Uterus (tissue), 3 donors: ENCODE measurements at regions not wholly inside any gene's neighbourhood (a gene's known extent, or its start where the extent isn't known, plus 50 kb on each side); places are given as distances from the start of the nearest gene placed in this dataset.

Experiments
- DNase-seq, 2 donors: peaks; one replicate each; pipeline ENCODE4 v3.0.0-alpha.2; 2019 to 2020
- H3K27ac ChIP-seq, 2 donors: fragments of 200-600 bp; sonication (generic); 1 replicate in 1 of 2; 2 replicates in 1 of 2; pipeline ENCODE4 v1.5.1; 2016 to 2018
- H3K27me3 ChIP-seq, 2 donors: fragments of 200-600 bp; sonication (generic); one replicate each; pipeline ENCODE4 v1.5.1; 2018 to 2019; ENCODE audit warnings: control low read depth in 1 of 2
- H3K36me3 ChIP-seq, 2 donors: fragments of 200-600 bp; sonication (generic); one replicate each; pipeline ENCODE4 v1.5.1; 2019; ENCODE audit warnings: control low read depth in 1 of 2
- H3K4me1 ChIP-seq, 2 donors: fragments of 200-600 bp; sonication (generic); one replicate each; pipeline ENCODE4 v1.5.1; 2018 to 2019; ENCODE audit warnings: control low read depth in 1 of 2
- H3K4me3 ChIP-seq, 2 donors: fragments of 200-600 bp; sonication (generic); 1 replicate in 1 of 2; 2 replicates in 1 of 2; pipeline ENCODE4 v1.5.1; 2018 to 2019; ENCODE audit warnings: mild to moderate bottlenecking in 1 of 2
- H3K9me3 ChIP-seq, 2 donors: fragments of 200-600 bp; sonication (generic); one replicate each; pipeline ENCODE4 v1.5.1; 2019; ENCODE audit warnings: control low read depth in 1 of 2
- POLR2A ChIP-seq, 2 donors: fragments of 450-650 bp; IDR thresholded peaks; one replicate each; pipeline ENCODE4 v1.6.1; 2016; ENCODE audit warnings: antibody characterized with exemption in 2 of 2, mild to moderate bottlenecking in 1 of 2, moderate library complexity in 1 of 2
- intact Hi-C: fragments of 100-400 bp; cut with DNase I; formaldehyde crosslinking; loops from one replicate; pipeline ENCODE4 v1.15.1; 2023; ENCODE audit warnings: low total_unique reads
- TF ChIP-seq, protein P1 (sequence below), 4 experiments: fragments of 200-600 bp in 2 of 4; fragments of 450-650 bp in 2 of 4; sonication (generic) in 2 of 4; IDR thresholded peaks; one replicate each; pipeline ENCODE4 v1.5.1; 2016 to 2019; ENCODE audit warnings: antibody characterized with exemption in 4 of 4, mild to moderate bottlenecking in 2 of 4, moderate library complexity in 1 of 4
- donor health status: DM: yes; HTN: yes; CAD: no.

DNA sequence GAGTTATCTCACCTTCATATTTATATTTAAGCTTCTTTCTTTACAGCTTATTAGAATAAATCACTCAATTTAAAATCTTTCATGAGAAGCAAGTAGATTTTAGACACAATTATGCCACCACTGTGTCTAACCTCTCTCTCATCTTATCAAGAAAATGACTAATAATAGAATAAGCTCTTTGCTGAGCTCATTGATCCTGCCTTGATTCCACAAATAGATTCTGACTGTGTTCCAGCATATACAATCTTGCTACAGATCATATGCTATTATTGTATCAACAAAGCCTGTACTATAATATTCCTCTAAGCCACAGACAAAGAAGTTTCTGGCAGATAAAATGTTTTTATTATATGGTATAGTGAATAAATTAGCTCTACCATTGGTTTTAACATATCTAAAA lies 168.7 kb upstream of the GULP1 start:
- Histone ChIP-seq H3K4me1 (no peaks in the 10 kb centered on the region), H3K27me3 (no peaks in the 10 kb centered on the region), H3K27ac (no peak overlapping the region), H3K36me3 (no peaks in the 10 kb centered on the region), H3K4me3 (no peak overlapping the region), H3K9me3 (no peaks in the 10 kb centered on the region)
- intact Hi-C loops = no loop called here
- TF ChIP-seq, protein P1, sequence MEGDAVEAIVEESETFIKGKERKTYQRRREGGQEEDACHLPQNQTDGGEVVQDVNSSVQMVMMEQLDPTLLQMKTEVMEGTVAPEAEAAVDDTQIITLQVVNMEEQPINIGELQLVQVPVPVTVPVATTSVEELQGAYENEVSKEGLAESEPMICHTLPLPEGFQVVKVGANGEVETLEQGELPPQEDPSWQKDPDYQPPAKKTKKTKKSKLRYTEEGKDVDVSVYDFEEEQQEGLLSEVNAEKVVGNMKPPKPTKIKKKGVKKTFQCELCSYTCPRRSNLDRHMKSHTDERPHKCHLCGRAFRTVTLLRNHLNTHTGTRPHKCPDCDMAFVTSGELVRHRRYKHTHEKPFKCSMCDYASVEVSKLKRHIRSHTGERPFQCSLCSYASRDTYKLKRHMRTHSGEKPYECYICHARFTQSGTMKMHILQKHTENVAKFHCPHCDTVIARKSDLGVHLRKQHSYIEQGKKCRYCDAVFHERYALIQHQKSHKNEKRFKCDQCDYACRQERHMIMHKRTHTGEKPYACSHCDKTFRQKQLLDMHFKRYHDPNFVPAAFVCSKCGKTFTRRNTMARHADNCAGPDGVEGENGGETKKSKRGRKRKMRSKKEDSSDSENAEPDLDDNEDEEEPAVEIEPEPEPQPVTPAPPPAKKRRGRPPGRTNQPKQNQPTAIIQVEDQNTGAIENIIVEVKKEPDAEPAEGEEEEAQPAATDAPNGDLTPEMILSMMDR (IDR thresholded peaks at IDR 0.05) = no peak
- TF ChIP-seq POLR2A (IDR thresholded peaks at IDR 0.05) = no peak
- no peak for DNase-seq

DNA sequence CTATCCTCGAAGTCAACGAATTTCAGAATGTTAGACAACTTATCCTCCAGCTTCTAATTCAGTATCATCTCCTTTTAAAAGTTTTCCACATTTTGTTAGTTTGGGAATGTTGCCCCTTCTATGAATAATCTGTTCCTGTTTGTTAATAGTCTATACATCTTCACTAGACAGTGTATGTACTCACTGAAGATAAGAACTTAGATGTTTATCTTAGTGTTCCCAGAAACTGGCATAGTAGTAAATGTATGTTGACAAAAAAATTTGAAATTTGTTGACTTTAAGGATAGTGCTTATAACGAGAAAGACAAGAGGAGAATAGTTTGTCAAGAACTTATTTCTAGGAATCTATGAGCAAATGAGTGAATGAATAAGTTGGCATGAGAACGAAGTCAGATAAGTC lies 162.0 kb upstream of the GULP1 start:
- DNase-seq = no peak
- Histone ChIP-seq H3K36me3 (no peaks in the 10 kb centered on the region), H3K9me3 (no peaks in the 10 kb centered on the region), H3K4me1 (no peaks in the 10 kb centered on the region), H3K27ac (no peak overlapping the region), H3K4me3 (no peak overlapping the region), H3K27me3 (no peaks in the 10 kb centered on the region)
- TF ChIP-seq POLR2A (IDR thresholded peaks at IDR 0.05) = no peak
- TF ChIP-seq, protein P1 (IDR thresholded peaks at IDR 0.05) = no peak
- intact Hi-C loops = no loop called here

DNA sequence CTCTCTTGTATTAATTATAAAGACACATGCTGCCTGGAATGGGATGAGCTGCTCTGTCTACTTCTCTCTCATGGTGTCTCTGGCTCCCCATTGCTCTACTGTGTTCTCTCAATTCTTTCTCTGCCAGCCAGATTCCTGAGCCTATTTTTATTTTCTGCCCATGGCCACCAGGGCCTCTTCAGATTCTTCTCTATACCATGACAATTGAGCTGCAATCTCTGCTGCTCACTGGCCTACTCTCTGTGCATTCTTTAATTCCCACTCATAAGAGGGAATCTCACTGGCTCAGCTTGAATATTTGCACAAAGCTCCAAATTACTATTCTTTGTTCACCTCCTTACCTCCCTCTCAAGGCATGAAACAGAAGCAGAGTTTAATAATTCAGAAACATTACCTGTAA lies 161.4 kb upstream of the GULP1 start:
- H3K36me3 ChIP-seq = no peaks in the 10 kb centered on the region
- TF ChIP-seq, protein P1 (IDR thresholded peaks at IDR 0.05) = no peak
- TF ChIP-seq POLR2A (IDR thresholded peaks at IDR 0.05) = no peak
- intact Hi-C loops = no loop called here
- H3K4me3 ChIP-seq = no peak overlapping the region
- no peaks in the 10 kb centered on the region for H3K27me3 ChIP-seq
- H3K4me1 ChIP-seq = no peaks in the 10 kb centered on the region
- no peak for DNase-seq
- no peak overlapping the region for H3K27ac ChIP-seq
- H3K9me3 ChIP-seq = no peaks in the 10 kb centered on the region

DNA sequence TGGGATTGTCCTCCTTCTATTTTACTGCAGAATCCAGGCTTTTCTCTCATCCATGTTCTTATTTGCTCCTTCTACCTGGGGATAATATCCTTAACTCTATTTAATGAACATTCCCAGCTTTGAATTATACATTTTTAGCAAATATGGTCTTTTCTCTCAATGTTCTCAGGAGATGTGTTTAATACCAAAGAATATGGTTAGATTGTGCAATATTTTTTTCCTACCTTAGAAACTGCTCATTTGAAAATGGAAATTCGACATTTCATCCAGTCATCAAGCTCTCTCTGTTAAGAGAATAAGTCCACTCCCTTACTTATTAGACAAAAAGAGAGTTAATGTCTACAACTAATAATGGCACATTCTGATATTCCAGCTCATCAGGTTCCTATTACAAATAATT lies 160.4 kb upstream of the GULP1 start:
- no peaks in the 10 kb centered on the region for H3K27me3 ChIP-seq
- no peaks in the 10 kb centered on the region for H3K9me3 ChIP-seq
- no peak overlapping the region for H3K4me3 ChIP-seq
- H3K4me1 ChIP-seq = no peaks in the 10 kb centered on the region
- intact Hi-C loops = no loop called here
- H3K27ac ChIP-seq = no peak overlapping the region
- TF ChIP-seq, protein P1 (IDR thresholded peaks at IDR 0.05) = no peak
- H3K36me3 ChIP-seq = no peaks in the 10 kb centered on the region
- no peak for DNase-seq

DNA sequence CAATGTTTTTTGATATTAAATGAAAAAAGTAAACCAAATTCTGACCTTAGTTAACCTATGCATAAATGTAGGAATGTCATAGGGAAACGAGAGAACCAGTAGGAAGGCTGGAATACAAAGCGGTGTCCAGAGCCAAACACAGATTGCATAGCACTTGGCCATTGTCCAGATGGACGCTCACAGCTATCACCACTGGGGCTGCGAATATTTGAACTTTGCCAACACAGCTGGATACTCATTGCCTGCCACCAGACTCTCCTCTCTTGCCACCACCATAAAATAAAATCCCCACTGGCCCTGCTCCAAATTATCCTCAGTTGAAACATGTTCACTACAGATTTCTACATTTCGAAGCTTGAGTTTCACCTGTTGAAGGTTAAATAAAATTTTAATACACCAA lies 159.3 kb upstream of the GULP1 start:
- Histone ChIP-seq H3K9me3 (no peaks in the 10 kb centered on the region), H3K27ac (no peak overlapping the region), H3K4me3 (no peak overlapping the region), H3K27me3 (no peaks in the 10 kb centered on the region), H3K36me3 (no peaks in the 10 kb centered on the region), H3K4me1 (no peaks in the 10 kb centered on the region)
- DNase-seq = no peak
- TF ChIP-seq, protein P1 (IDR thresholded peaks at IDR 0.05) = no peak
- TF ChIP-seq POLR2A (IDR thresholded peaks at IDR 0.05) = no peak
- intact Hi-C loops = no loop called here
